ENCODE measurements at regions not wholly inside any gene's neighbourhood (a gene's known extent, or its start where the extent isn't known, plus 50 kb on each side); places are given as distances from the start of the nearest gene placed in this dataset.

DNA sequence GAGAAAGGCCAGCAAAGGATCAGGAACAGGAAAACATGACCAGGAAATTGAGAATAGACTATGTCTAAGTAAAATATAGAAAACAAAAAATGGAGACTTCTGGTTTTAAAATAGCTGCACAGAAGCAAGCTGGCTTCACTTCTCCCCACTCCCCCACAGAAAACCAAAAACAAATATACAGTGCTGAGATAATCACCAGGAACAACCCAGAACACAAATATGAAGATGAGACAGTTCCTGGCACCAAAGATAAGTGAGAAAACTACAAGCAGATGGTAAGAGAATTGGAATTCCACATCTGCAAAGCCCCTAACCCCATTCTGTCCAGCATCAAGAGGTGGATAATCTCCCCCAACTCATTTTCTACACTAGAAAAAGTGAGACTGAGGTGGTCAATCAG, 397.7 kb downstream of the SUCLA2 start:
- TF ChIP-seq, protein P1, sequence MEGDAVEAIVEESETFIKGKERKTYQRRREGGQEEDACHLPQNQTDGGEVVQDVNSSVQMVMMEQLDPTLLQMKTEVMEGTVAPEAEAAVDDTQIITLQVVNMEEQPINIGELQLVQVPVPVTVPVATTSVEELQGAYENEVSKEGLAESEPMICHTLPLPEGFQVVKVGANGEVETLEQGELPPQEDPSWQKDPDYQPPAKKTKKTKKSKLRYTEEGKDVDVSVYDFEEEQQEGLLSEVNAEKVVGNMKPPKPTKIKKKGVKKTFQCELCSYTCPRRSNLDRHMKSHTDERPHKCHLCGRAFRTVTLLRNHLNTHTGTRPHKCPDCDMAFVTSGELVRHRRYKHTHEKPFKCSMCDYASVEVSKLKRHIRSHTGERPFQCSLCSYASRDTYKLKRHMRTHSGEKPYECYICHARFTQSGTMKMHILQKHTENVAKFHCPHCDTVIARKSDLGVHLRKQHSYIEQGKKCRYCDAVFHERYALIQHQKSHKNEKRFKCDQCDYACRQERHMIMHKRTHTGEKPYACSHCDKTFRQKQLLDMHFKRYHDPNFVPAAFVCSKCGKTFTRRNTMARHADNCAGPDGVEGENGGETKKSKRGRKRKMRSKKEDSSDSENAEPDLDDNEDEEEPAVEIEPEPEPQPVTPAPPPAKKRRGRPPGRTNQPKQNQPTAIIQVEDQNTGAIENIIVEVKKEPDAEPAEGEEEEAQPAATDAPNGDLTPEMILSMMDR (IDR thresholded peaks at IDR 0.05; ENCODE audit: insufficient read depth, low read length, poor library complexity, severe bottlenecking), result no peak
- Histone ChIP-seq H3K4me3 (ENCODE audit: low read depth, low read length) (no peak overlapping the region), H3K36me3 (ENCODE audit: control insufficient read depth, insufficient read depth, low read length) (no peaks in the 10 kb centered on the region), H3K27me3 (ENCODE audit: control insufficient read depth, insufficient read depth, low read length) (no peaks in the 10 kb centered on the region)
- DNase-seq (ENCODE audit: low read depth), result no peak

DNA sequence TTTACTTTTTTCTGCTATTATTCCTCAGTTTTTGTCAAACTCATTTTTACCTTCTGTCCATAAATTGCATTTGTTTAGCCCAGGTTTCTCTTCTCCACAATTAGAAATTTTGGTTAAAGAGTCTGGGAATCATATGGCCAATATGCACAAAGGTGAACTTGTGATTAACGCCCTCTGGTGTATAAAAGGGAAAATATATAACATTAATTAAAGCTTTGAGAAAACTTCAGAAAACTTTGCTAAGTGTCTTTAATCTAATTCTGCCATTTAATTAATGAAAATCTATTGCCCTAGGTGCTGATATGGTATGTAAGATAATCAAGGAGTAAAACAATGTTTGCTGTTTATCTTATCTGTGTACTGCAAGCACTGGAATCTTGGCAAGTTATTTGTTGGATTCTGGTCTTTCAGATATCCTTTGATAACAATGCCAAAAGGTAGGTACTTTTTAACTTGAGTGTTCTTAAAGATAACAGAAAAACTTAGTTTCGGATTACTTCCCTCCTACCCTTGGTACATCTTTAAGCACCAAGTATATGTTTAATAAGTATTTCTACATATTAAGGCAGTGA, 402.6 kb downstream of the SUCLA2 start:
- TF ChIP-seq, protein P1 (IDR thresholded peaks at IDR 0.05; ENCODE audit: insufficient read depth, low read length, poor library complexity, severe bottlenecking), result peak; percentile 18

DNA sequence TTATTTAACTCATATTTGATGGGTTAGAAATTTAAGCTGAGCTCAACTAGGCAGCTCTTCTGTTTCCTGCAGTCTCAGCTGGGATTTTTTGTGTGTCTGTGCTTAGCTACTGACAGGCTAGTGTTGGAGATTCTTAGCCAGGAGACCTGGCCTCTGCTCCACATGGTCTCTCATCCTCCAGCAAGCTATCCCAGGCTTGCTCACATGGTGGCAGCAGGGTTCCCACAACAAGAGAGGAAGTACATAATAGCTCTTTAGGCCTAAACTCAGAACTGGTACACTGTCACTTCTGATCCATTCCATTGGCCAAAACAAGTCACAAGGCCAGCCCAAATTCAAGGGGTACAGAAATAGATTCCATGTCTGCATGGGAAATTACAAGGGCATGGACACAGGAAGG, 406.2 kb downstream of the SUCLA2 start:
- no peaks in the 10 kb centered on the region for H3K36me3 ChIP-seq (ENCODE audit: control insufficient read depth, insufficient read depth, low read length)
- H3K27me3 ChIP-seq (ENCODE audit: control insufficient read depth, insufficient read depth, low read length), result no peaks in the 10 kb centered on the region
- TF ChIP-seq, protein P1 (IDR thresholded peaks at IDR 0.05; ENCODE audit: insufficient read depth, low read length, poor library complexity, severe bottlenecking), result peak; percentile 7
- no peak for DNase-seq (ENCODE audit: low read depth)
- H3K4me3 ChIP-seq (ENCODE audit: low read depth, low read length), result no peak overlapping the region

More for the DNA sequence above, 402.6 kb downstream of the SUCLA2 start:
- DNase-seq (ENCODE audit: low read depth), result no peak
- H3K27me3 ChIP-seq (ENCODE audit: control insufficient read depth, insufficient read depth, low read length), result no peaks in the 10 kb centered on the region
- no peaks in the 10 kb centered on the region for H3K36me3 ChIP-seq (ENCODE audit: control insufficient read depth, insufficient read depth, low read length)
- H3K4me3 ChIP-seq (ENCODE audit: low read depth, low read length), result no peak overlapping the region

DNA sequence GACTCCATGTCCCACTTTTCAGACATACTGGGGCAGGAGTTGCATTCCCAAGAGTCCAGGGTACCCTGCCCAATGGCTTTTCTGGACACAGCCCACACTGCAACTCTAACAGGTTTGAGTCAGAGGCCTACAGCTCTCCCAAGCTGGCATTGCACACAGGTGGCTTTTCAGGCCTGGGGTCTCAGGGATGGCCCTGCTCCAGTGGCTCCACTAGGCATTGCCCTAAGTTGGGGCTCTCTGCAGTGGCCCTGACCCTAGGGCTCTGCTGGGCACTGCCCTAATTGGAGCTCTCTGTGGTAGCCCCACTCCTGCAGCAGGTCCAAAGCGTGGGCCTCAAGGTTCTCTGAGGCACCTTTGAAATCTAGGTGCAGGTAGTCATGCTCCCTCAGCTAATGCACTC, 408.8 kb downstream of the SUCLA2 start:
- TF ChIP-seq, protein P1 (IDR thresholded peaks at IDR 0.05; ENCODE audit: insufficient read depth, low read length, poor library complexity, severe bottlenecking), result no peak
- no peak overlapping the region for H3K4me3 ChIP-seq (ENCODE audit: low read depth, low read length)
- DNase-seq (ENCODE audit: low read depth), result no peak
- H3K36me3 ChIP-seq (ENCODE audit: control insufficient read depth, insufficient read depth, low read length), result no peaks in the 10 kb centered on the region
- no peaks in the 10 kb centered on the region for H3K27me3 ChIP-seq (ENCODE audit: control insufficient read depth, insufficient read depth, low read length)

DNA sequence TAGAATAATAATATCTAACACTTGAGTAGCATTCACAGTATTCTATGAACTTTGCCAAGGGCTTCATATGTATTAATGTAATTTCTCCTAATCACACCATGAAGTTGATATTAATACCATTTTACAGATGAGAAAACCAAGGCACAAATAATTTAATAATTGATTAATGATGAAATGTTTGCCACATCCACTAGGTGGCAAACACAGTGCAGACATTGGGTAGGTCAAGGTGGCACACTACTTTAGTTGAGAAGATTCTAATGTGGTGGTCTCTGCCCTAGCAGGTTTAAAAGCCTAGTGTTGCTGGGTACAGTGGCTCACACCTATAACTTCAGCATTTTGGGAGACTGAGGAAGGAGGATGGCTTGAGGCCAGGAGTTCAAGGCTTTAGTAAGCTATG, 412.4 kb downstream of the SUCLA2 start:
- Histone ChIP-seq H3K36me3 (ENCODE audit: control insufficient read depth, insufficient read depth, low read length) (no peaks in the 10 kb centered on the region), H3K27me3 (ENCODE audit: control insufficient read depth, insufficient read depth, low read length) (no peaks in the 10 kb centered on the region), H3K4me3 (ENCODE audit: low read depth, low read length) (no peak overlapping the region)
- DNase-seq (ENCODE audit: low read depth), result no peak
- TF ChIP-seq, protein P1 (IDR thresholded peaks at IDR 0.05; ENCODE audit: insufficient read depth, low read length, poor library complexity, severe bottlenecking), result no peak

DNA sequence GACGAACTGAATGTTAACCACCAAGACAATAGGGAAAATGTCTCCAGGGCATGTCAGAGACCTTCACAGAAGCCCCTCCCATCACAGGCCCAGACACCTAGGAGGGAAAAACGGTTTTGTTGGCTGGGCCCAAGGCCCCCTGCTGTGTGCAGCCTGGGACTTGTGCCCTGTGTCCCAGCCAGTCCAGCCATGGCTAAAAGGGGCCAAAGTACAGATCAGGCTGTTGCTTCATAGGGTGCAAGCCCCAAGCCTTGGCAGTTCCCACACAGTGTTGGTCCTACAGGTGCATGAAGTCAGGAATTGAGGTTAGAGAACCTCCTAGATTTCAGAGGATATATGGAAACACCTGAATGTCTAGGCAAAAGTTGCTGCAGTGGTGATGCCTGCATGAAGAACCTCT, 428.7 kb downstream of the SUCLA2 start:
- DNase-seq (ENCODE audit: low read depth), result no peak
- no peak overlapping the region for H3K4me3 ChIP-seq (ENCODE audit: low read depth, low read length)
- no peaks in the 10 kb centered on the region for H3K27me3 ChIP-seq (ENCODE audit: control insufficient read depth, insufficient read depth, low read length)
- TF ChIP-seq, protein P1 (IDR thresholded peaks at IDR 0.05; ENCODE audit: insufficient read depth, low read length, poor library complexity, severe bottlenecking), result no peak
- no peaks in the 10 kb centered on the region for H3K36me3 ChIP-seq (ENCODE audit: control insufficient read depth, insufficient read depth, low read length)

Measured in kidney epithelial cell (primary cell).